Left ventricle myocardium inferior (tissue), 1 donor: ENCODE measurements at regions not wholly inside any gene's neighbourhood (a gene's known extent, or its start where the extent isn't known, plus 50 kb on each side); places are given as distances from the start of the nearest gene placed in this dataset.
"Not testable (repeated sequence)": the region's sequence is repeated elsewhere in the genome, so short reads cannot be mapped to it uniquely, and the experiment has no call there.

Source experiments
- DNase-seq: peaks from one replicate; pipeline ENCODE4 v3.0.0-alpha.2; 2020
- H3K27ac ChIP-seq: fragments of 200-600 bp; replicated peaks from 2 replicates; pipeline ENCODE4 v1.8.0; 2021
- H3K27me3 ChIP-seq: fragments of 200-600 bp; 2 replicates; pipeline ENCODE4 v1.8.0; 2021; ENCODE audit warnings: low read depth
- H3K36me3 ChIP-seq: fragments of 200-600 bp; 2 replicates; pipeline ENCODE4 v1.8.0; 2021
- H3K4me1 ChIP-seq: fragments of 200-600 bp; 2 replicates; pipeline ENCODE4 v1.8.0; 2021
- H3K4me3 ChIP-seq: fragments of 200-600 bp; 2 replicates; pipeline ENCODE4 v1.8.0; 2021; ENCODE audit warnings: mild to moderate bottlenecking, moderate library complexity
- H3K9me3 ChIP-seq: fragments of 200-600 bp; replicated peaks from 2 replicates; pipeline ENCODE4 v1.8.0; 2021
- intact Hi-C: fragments of 100-400 bp; cut with micrococcal nuclease; formaldehyde crosslinking; loops from one replicate; pipeline ENCODE4 v1.11.0; 2022
- TF ChIP-seq, protein P1 (sequence below): fragments of 200-600 bp; IDR thresholded peaks from 2 replicates; pipeline ENCODE4 v1.8.0; 2021; ENCODE audit warnings: antibody characterized with exemption, mild to moderate bottlenecking, borderline replicate concordance
- donor health status: DM: no; HTN: yes; CAD: no; lungs with severe emphysema.

DNA sequence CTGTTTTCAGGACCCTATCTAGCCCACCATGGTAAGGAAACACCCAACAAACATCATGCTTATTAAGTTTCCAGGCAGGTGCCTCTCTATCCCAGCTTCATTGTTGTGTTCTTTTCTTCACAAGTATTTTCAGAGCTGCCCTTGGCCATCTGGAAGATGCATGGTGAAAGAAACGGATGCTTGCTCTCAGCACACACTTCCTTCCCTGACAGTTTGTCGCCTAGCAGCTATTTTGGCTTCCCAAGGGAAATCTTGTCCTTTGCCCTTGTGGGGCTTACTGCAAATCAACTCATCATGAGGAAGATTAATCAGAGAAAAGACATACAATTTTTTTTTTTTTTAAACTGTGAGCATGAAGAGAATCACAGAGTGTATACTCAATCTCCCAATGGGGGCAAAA is 128.8 kb downstream of the ASMT start:
- Histone ChIP-seq H3K36me3 (no peaks in the 10 kb centered on the region), H3K4me1 (no peaks in the 10 kb centered on the region), H3K9me3 (peaks cover 10% of the 10 kb centered on the region), H3K27ac (no peak overlapping the region), H3K4me3 (no peak overlapping the region), H3K27me3 (peaks cover 7% of the 10 kb centered on the region)
- intact Hi-C loops, result no loop called here
- DNase-seq, result no peak
- TF ChIP-seq, protein P1, sequence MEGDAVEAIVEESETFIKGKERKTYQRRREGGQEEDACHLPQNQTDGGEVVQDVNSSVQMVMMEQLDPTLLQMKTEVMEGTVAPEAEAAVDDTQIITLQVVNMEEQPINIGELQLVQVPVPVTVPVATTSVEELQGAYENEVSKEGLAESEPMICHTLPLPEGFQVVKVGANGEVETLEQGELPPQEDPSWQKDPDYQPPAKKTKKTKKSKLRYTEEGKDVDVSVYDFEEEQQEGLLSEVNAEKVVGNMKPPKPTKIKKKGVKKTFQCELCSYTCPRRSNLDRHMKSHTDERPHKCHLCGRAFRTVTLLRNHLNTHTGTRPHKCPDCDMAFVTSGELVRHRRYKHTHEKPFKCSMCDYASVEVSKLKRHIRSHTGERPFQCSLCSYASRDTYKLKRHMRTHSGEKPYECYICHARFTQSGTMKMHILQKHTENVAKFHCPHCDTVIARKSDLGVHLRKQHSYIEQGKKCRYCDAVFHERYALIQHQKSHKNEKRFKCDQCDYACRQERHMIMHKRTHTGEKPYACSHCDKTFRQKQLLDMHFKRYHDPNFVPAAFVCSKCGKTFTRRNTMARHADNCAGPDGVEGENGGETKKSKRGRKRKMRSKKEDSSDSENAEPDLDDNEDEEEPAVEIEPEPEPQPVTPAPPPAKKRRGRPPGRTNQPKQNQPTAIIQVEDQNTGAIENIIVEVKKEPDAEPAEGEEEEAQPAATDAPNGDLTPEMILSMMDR, result no peak

DNA sequence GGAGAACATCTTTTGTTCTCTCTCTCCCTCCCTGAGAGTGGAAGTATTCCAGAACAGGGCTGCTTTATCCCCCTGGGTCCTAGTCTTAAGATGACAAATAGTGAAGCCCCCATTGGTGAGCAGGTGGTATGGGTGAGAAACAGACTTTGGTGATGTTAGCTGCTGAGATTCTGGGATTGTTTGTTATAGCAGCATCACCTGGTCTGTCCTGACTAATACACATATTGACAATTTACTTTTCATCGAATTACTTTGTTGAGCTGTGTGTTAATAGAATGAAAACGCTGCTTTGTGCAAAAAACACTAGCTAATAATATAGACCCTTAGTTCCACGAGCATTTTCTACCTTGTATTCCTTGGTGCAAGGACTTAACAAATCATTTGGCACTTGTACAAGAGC is 133.5 kb downstream of the ASMT start:
- peaks cover 13% of the 10 kb centered on the region for H3K27me3 ChIP-seq
- intact Hi-C loops, result no loop called here
- no peaks in the 10 kb centered on the region for H3K4me1 ChIP-seq
- H3K4me3 ChIP-seq, result no peak overlapping the region
- no peak for DNase-seq
- H3K27ac ChIP-seq, result no peak overlapping the region
- TF ChIP-seq, protein P1, result no peak
- H3K9me3 ChIP-seq, result peaks cover 13% of the 10 kb centered on the region
- no peaks in the 10 kb centered on the region for H3K36me3 ChIP-seq

DNA sequence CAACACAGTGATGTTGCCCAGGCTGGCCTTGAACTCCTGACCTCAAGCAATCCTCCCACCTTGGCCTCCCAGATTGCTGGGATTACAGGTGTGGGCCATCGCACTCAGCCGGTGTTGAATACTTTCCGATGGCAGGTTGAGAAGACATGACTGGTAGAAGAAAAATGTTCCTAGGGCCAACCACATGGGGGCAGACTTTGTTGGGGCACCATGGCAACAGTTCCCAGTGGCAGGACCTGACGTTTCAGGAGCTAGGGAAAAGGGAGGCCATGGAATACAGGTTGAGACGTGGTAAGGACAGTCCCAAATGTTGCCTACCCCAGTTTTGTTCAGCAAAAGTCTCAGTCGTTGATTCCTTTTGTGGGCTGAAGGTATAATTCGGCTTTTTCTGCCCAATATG is 134.6 kb downstream of the ASMT start:
- intact Hi-C loops, result no loop called here
- DNase-seq, result no peak
- H3K27me3 ChIP-seq, result peaks cover 8% of the 10 kb centered on the region

DNA sequence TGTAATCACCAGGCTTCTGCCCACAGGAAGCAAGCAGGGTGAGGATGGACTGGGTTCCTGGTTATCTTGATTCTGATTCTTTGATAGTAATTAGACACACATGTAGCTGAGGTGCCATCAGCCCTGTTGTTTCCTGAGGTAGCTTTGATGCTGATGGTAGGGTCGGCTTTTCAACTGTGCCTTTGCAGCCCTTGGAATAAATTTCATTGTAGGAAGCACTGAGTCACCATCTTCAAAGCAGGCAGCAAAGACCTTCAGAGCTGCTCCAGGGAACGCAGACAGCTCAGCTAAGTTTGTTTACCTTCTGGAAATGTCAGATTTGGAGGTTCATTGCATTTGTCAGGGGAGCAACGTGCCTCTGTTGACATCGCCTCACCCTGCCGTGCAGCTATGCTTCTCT is 135.4 kb downstream of the ASMT start:
- H3K4me3 ChIP-seq, result no peak overlapping the region
- no peaks in the 10 kb centered on the region for H3K4me1 ChIP-seq
- peaks cover 8% of the 10 kb centered on the region for H3K9me3 ChIP-seq
- H3K36me3 ChIP-seq, result no peaks in the 10 kb centered on the region
- intact Hi-C loops, result no loop called here
- H3K27ac ChIP-seq, result no peak overlapping the region
- TF ChIP-seq, protein P1, result no peak
- peaks cover 6% of the 10 kb centered on the region for H3K27me3 ChIP-seq
- DNase-seq, result no peak

More for the DNA sequence above, 134.6 kb downstream of the ASMT start:
- Histone ChIP-seq H3K4me3 (no peak overlapping the region), H3K4me1 (no peaks in the 10 kb centered on the region), H3K27ac (no peak overlapping the region), H3K9me3 (peaks cover 13% of the 10 kb centered on the region), H3K36me3 (no peaks in the 10 kb centered on the region)
- TF ChIP-seq, protein P1, result no peak

DNA sequence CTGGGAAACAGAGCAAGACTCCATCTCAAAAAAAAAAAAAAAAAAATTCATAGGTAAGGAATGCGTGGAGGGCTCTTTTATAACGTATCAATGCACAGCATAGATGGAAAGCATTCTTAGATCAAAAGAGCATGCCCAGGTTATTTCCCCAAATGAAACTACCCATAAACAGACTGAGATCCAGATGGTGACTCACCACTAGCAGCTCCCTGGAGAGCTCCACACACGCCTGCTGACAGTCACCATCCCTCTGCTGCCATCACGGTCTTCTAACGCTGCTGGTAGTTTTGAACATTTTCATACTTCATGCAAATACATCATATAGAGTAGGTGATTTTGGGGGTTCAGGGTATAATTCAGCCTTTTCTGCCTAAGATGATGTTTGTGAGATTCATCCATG is 136.9 kb downstream of the ASMT start:
- Histone ChIP-seq H3K36me3 (no peaks in the 10 kb centered on the region), H3K27me3 (peaks cover 6% of the 10 kb centered on the region), H3K4me3 (no peak overlapping the region), H3K27ac (no peak overlapping the region), H3K4me1 (no peaks in the 10 kb centered on the region), H3K9me3 (peaks cover 19% of the 10 kb centered on the region)
- DNase-seq, result no peak
- TF ChIP-seq, protein P1, result no peak
- intact Hi-C loops, result no loop called here

DNA sequence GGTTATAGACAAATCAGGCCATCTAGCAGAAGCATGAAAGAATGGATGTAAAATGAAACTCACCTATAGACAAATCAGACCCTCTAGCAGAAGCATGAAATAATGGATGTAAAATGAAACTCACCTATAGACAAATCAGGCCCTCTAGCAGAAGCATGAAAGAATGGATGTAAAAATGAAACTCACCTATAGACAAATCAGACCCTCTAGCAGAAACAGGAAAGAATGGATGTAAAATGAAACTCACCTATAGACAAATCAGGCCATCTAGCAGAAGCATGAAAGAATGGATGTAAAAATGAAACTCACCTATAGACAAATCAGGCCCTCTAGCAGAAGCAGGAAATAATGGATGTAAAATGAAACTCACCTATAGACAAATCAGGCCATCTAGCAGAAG is 137.9 kb downstream of the ASMT start:
- intact Hi-C loops, H3K27ac ChIP-seq, H3K36me3 ChIP-seq, H3K4me1 ChIP-seq, DNase-seq, H3K27me3 ChIP-seq, H3K4me3 ChIP-seq: not testable (repeated sequence)
- H3K9me3 ChIP-seq, result peaks cover 30% of the 10 kb centered on the region
